ENCODE measurements at regions not wholly inside any gene's neighbourhood (a gene's known extent, or its start where the extent isn't known, plus 50 kb on each side); places are given as distances from the start of the nearest gene placed in this dataset.

DNA sequence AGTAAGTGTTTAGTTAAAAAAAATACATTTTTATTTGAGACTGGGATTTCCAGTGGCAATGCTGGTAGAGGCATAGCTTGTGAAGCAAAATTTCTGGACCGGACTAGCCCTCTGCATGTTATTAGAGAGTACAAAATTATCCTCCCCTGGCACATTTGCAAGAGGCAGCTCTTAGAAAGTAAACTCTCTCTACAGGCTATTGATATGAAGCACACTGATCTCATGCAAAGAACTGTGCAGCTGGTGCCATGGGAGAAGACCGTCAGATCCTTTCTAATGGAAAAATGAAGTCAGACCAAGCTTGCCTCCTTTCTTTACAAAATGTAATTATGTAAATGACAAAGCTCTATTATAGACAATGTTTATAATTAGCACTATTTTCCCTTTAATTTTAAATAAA, 2717.2 kb downstream of the PCDH7 start:
- Histone ChIP-seq H3K9me3 (ENCODE audit: control insufficient read depth, insufficient read depth, low read length) (no peaks in the 10 kb centered on the region), H3K36me3 (ENCODE audit: control insufficient read depth, insufficient read depth, low read length) (no peaks in the 10 kb centered on the region), H3K4me1 (ENCODE audit: control insufficient read depth, insufficient read depth, low read length) (no peaks in the 10 kb centered on the region), H3K4me3 (ENCODE audit: low read length) (no peak overlapping the region), H3K27ac (ENCODE audit: low read length) (no peak overlapping the region), H3K27me3 (ENCODE audit: control insufficient read depth, insufficient read depth, low read length) (no peaks in the 10 kb centered on the region)
- no peak for DNase-seq (ENCODE audit: low read depth, low spot score)
- WGBS (ENCODE audit: insufficient coverage, insufficient read length): no CpG with 5 or more reads among the region's 2 CpGs

DNA sequence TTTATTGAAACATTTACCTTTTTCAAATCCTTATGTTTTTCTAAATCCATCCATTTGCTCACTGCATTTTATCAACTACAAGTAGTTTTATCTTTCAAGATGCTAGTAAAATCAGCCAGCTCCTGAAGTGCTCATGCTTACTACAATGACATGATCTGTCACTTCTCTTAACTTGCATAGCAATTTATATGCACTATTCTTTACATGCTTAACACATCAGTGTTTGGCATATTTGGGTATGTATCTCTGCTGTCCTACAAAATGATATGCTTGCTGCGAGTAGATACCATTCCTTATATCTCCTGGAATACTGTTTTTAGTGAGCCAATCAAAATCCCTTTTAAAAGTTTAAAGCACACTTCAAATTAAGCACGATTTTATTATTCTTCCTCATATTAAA, 2726.8 kb downstream of the PCDH7 start:
- no peak overlapping the region for H3K4me3 ChIP-seq (ENCODE audit: low read length)
- no CpG with 5 or more reads among the region's 2 CpGs for WGBS (ENCODE audit: insufficient coverage, insufficient read length)

DNA sequence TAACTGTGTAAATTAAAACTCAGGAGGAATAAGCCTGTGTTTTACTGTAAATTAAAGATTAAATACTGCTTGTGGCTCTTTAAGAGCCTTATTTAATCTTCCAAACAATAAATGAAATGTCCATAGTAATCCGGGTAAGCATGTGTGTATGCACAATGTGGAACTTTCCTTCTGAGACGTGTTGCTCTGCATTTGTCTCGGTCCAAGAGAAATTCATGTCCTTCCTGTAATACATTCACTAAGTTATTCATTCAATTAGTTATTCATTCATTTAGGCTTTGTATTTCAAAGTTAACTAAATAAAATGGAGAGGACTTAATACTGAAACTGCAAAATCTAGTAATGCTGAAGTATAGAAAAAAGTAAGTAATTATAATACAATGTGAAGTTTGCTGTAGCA, 2728.8 kb downstream of the PCDH7 start:
- no peak for DNase-seq (ENCODE audit: low read depth, low spot score)
- Histone ChIP-seq H3K36me3 (ENCODE audit: control insufficient read depth, insufficient read depth, low read length) (no peaks in the 10 kb centered on the region), H3K4me3 (ENCODE audit: low read length) (no peak overlapping the region), H3K27ac (ENCODE audit: low read length) (no peak overlapping the region), H3K4me1 (ENCODE audit: control insufficient read depth, insufficient read depth, low read length) (no peaks in the 10 kb centered on the region), H3K27me3 (ENCODE audit: control insufficient read depth, insufficient read depth, low read length) (no peaks in the 10 kb centered on the region), H3K9me3 (ENCODE audit: control insufficient read depth, insufficient read depth, low read length) (no peaks in the 10 kb centered on the region)
- WGBS (ENCODE audit: insufficient coverage, insufficient read length): no CpG with 5 or more reads among the region's 3 CpGs

More for the DNA sequence above, 2726.8 kb downstream of the PCDH7 start:
- Histone ChIP-seq H3K27me3 (ENCODE audit: control insufficient read depth, insufficient read depth, low read length) (no peaks in the 10 kb centered on the region), H3K9me3 (ENCODE audit: control insufficient read depth, insufficient read depth, low read length) (no peaks in the 10 kb centered on the region), H3K27ac (ENCODE audit: low read length) (no peak overlapping the region), H3K4me1 (ENCODE audit: control insufficient read depth, insufficient read depth, low read length) (no peaks in the 10 kb centered on the region), H3K36me3 (ENCODE audit: control insufficient read depth, insufficient read depth, low read length) (no peaks in the 10 kb centered on the region)
- no peak for DNase-seq (ENCODE audit: low read depth, low spot score)

DNA sequence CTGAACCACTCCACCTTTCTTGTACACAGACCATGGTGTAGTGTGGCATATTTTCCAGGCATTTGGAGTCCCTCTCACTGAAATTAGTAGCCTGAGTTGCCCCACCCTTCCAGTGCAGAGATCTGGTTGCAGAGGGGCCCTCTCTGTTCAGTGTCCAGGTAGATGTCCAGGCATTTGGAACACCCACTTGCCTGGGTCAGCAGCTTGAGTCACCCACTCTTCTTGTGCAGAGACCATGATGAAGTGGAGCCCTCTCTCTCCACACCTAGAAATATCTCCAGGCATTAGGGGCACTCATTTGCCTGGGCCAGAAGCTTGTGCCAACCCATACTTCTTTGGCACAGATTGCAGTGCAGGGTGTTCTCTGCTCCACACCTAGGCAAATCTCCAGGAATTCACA, 2733.3 kb downstream of the PCDH7 start:
- no peaks in the 10 kb centered on the region for H3K36me3 ChIP-seq (ENCODE audit: control insufficient read depth, insufficient read depth, low read length)
- H3K9me3 ChIP-seq (ENCODE audit: control insufficient read depth, insufficient read depth, low read length): no peaks in the 10 kb centered on the region
- no peak overlapping the region for H3K27ac ChIP-seq (ENCODE audit: low read length)
- H3K4me3 ChIP-seq (ENCODE audit: low read length): no peak overlapping the region
- no peak for DNase-seq (ENCODE audit: low read depth, low spot score)
- H3K27me3 ChIP-seq (ENCODE audit: control insufficient read depth, insufficient read depth, low read length): no peaks in the 10 kb centered on the region
- H3K4me1 ChIP-seq (ENCODE audit: control insufficient read depth, insufficient read depth, low read length): no peaks in the 10 kb centered on the region

DNA sequence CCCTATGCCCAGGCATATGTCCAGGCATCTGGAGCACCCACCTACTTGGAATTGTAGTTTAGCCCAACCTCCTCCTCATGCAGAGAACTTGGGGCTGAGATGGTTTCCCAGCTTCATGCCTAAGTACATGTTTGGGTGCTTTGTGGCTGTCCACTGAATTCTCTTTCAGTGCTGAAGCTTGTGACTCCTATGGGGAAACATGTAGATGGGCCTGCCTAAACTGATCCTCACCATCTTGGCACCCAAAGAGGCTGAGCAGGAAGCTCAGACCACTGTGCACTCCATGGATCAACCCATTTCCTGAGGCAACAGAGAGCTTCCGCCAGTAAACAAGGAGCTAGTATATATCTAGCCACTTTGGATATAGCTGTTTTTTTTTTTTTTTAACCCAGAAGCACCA, 2733.7 kb downstream of the PCDH7 start:
- DNase-seq (ENCODE audit: low read depth, low spot score): no peak
- WGBS (ENCODE audit: insufficient coverage, insufficient read length): no CpG with 5 or more reads among the region's 1 CpG
- no peaks in the 10 kb centered on the region for H3K27me3 ChIP-seq (ENCODE audit: control insufficient read depth, insufficient read depth, low read length)
- no peak overlapping the region for H3K4me3 ChIP-seq (ENCODE audit: low read length)
- no peaks in the 10 kb centered on the region for H3K9me3 ChIP-seq (ENCODE audit: control insufficient read depth, insufficient read depth, low read length)
- no peaks in the 10 kb centered on the region for H3K36me3 ChIP-seq (ENCODE audit: control insufficient read depth, insufficient read depth, low read length)
- no peak overlapping the region for H3K27ac ChIP-seq (ENCODE audit: low read length)
- H3K4me1 ChIP-seq (ENCODE audit: control insufficient read depth, insufficient read depth, low read length): no peaks in the 10 kb centered on the region

DNA sequence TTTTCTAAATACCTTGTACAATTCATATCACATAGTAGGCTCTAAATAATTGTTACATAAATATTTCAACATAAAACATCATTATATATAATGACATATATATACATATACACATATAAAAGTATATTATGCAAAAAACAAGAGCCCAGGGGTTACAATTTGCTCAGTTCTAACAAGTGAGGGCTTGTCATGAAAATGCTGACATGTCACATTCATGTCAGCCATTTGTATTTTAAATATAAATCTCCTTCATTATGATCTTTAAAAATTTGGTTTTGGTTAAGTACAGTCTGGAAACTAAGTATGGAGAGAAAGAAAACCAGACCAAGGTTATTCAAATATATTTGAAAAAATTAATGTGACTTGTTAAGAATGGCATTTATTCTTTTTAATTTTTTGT, 2745.4 kb downstream of the PCDH7 start:
- H3K4me1 ChIP-seq (ENCODE audit: control insufficient read depth, insufficient read depth, low read length): no peaks in the 10 kb centered on the region
- DNase-seq (ENCODE audit: low read depth, low spot score): no peak
- no peak overlapping the region for H3K27ac ChIP-seq (ENCODE audit: low read length)
- H3K9me3 ChIP-seq (ENCODE audit: control insufficient read depth, insufficient read depth, low read length): no peaks in the 10 kb centered on the region
- H3K4me3 ChIP-seq (ENCODE audit: low read length): no peak overlapping the region
- H3K36me3 ChIP-seq (ENCODE audit: control insufficient read depth, insufficient read depth, low read length): no peaks in the 10 kb centered on the region
- no peaks in the 10 kb centered on the region for H3K27me3 ChIP-seq (ENCODE audit: control insufficient read depth, insufficient read depth, low read length)

DNA sequence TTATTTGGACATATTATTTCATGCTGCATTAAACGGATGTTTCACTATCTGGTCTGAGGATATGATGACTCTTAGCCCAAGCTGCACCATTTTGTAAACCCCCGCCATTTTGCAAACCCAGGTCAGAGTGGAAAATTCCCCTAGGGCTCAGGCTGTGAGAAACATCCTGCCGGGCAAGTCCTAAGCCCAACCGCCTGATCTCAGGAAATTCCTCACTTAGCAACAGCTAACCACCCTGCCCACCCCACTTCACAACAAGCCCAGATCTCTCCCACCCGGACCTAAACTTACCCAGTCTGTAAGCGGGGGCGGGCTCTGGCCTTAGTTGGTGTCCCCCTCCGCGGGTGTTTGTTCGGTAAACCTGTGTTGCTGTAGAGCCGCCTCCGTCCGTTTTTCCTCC, 2747.1 kb downstream of the PCDH7 start:
- WGBS (ENCODE audit: insufficient coverage, insufficient read length): no CpG with 5 or more reads among the region's 13 CpGs
- Histone ChIP-seq H3K36me3 (ENCODE audit: control insufficient read depth, insufficient read depth, low read length) (no peaks in the 10 kb centered on the region), H3K4me3 (ENCODE audit: low read length) (no peak overlapping the region), H3K4me1 (ENCODE audit: control insufficient read depth, insufficient read depth, low read length) (no peaks in the 10 kb centered on the region), H3K27me3 (ENCODE audit: control insufficient read depth, insufficient read depth, low read length) (no peaks in the 10 kb centered on the region), H3K27ac (ENCODE audit: low read length) (no peak overlapping the region), H3K9me3 (ENCODE audit: control insufficient read depth, insufficient read depth, low read length) (no peaks in the 10 kb centered on the region)
- peak; percentile 9 for DNase-seq (ENCODE audit: low read depth, low spot score)

DNA sequence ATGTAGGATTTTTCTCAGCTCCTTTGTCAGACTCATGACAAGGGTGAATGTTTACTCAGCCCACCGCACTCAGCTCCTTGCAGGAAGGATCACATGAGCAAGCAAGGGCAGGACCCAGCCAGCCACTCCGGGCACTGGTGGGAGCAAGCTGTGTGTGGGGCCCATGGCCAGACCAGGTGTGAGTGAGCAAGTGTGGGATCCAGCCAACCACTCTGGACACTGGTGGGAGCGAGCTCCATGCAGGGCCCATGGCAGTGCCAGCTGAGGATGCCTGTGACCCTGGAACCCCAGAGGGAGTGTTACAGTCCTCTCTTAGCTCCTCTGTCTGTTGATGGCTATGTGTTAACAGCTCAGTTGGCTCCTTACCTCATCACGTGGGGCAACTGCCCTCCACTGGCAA, 2750.6 kb downstream of the PCDH7 start:
- Histone ChIP-seq H3K36me3 (ENCODE audit: control insufficient read depth, insufficient read depth, low read length) (no peaks in the 10 kb centered on the region), H3K27me3 (ENCODE audit: control insufficient read depth, insufficient read depth, low read length) (no peaks in the 10 kb centered on the region), H3K27ac (ENCODE audit: low read length) (no peak overlapping the region), H3K4me1 (ENCODE audit: control insufficient read depth, insufficient read depth, low read length) (no peaks in the 10 kb centered on the region), H3K4me3 (ENCODE audit: low read length) (no peak overlapping the region), H3K9me3 (ENCODE audit: control insufficient read depth, insufficient read depth, low read length) (no peaks in the 10 kb centered on the region)
- no CpG with 5 or more reads among the region's 4 CpGs for WGBS (ENCODE audit: insufficient coverage, insufficient read length)
- DNase-seq (ENCODE audit: low read depth, low spot score): no peak

DNA sequence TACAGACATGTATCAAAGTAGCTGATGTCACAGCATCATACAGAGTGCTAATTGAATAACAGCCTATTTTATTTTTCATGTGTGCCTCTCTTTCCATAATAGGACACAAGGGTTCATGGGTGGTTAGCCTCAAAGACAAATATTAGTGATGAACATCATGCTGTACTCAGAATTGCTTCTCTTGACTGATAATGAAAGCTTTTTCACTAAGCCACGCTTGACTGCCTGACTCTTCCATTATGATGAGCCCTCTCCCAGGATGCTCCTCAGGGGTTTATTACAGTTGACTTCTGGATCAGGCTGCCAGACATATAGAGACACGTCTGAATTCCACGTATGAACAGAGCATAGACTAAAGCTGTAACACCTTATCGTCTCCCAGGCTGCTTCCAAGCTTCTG, 2757.5 kb downstream of the PCDH7 start:
- Histone ChIP-seq H3K4me3 (ENCODE audit: low read length) (no peak overlapping the region), H3K4me1 (ENCODE audit: control insufficient read depth, insufficient read depth, low read length) (no peaks in the 10 kb centered on the region), H3K36me3 (ENCODE audit: control insufficient read depth, insufficient read depth, low read length) (no peaks in the 10 kb centered on the region), H3K27ac (ENCODE audit: low read length) (no peak overlapping the region), H3K9me3 (ENCODE audit: control insufficient read depth, insufficient read depth, low read length) (no peaks in the 10 kb centered on the region), H3K27me3 (ENCODE audit: control insufficient read depth, insufficient read depth, low read length) (no peaks in the 10 kb centered on the region)
- whole genome bisulfite sequencing (ENCODE audit: insufficient coverage, insufficient read length): no CpG with 5 or more reads among the region's 4 CpGs
- no peak for DNase-seq (ENCODE audit: low read depth, low spot score)

DNA sequence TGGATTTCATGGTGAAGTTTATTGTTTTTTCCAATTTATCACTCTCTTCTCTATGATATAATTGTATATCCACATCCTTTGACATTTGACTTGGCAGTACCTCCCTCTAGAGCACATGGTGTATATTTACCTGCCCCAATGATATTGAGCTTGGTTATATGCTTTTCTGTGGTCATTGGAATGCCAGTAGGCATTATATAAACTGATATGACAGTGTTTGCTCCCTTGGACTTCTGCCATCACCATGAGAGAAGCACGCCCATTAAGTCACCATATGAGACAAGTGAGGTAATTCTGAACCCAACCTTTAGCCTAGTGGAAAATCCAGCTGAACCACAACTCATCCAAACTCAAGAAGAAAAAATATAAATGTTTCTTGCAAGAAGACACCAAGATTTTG, 2761.5 kb downstream of the ARAP2 start:
- H3K27me3 ChIP-seq (ENCODE audit: control insufficient read depth, insufficient read depth, low read length): no peaks in the 10 kb centered on the region
- no peak overlapping the region for H3K27ac ChIP-seq (ENCODE audit: low read length)
- H3K36me3 ChIP-seq (ENCODE audit: control insufficient read depth, insufficient read depth, low read length): no peaks in the 10 kb centered on the region
- H3K4me1 ChIP-seq (ENCODE audit: control insufficient read depth, insufficient read depth, low read length): no peaks in the 10 kb centered on the region
- DNase-seq (ENCODE audit: low read depth, low spot score): no peak
- H3K4me3 ChIP-seq (ENCODE audit: low read length): no peak overlapping the region
- H3K9me3 ChIP-seq (ENCODE audit: control insufficient read depth, insufficient read depth, low read length): no peaks in the 10 kb centered on the region
- WGBS (ENCODE audit: insufficient coverage, insufficient read length): no CpG with 5 or more reads among the region's 1 CpG

DNA sequence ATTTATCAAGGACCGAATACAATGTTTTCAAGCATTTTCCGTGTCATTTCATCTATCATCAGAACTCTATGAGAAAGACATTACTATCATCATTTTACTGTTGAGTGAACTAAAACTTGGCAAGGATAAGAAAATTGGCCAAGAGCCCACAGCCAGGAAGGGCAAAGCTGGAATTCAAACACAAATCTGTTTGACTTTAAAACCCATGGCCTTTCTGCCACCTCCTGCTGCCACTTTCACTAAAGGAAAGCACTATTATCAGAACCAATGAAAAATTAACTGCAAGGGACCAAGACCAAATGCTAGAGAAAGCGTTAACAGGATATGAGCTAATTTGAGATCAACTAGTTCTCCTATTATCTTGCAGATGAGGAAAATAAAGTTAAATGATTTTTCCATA, 2759.2 kb downstream of the ARAP2 start:
- Histone ChIP-seq H3K9me3 (ENCODE audit: control insufficient read depth, insufficient read depth, low read length) (no peaks in the 10 kb centered on the region), H3K27ac (ENCODE audit: low read length) (no peak overlapping the region), H3K36me3 (ENCODE audit: control insufficient read depth, insufficient read depth, low read length) (no peaks in the 10 kb centered on the region), H3K4me1 (ENCODE audit: control insufficient read depth, insufficient read depth, low read length) (no peaks in the 10 kb centered on the region), H3K4me3 (ENCODE audit: low read length) (no peak overlapping the region), H3K27me3 (ENCODE audit: control insufficient read depth, insufficient read depth, low read length) (no peaks in the 10 kb centered on the region)
- no CpG with 5 or more reads among the region's 3 CpGs for WGBS (ENCODE audit: insufficient coverage, insufficient read length)
- DNase-seq (ENCODE audit: low read depth, low spot score): no peak

Data from iPS DF 6.9 (cell line).